Activated naive CD8-positive, alpha-beta T cell treated with anti-CD3 and anti-CD28 coated beads, Interleukin-2, amount 10 ng/mL, durations not matched to agents 7 days and 5 days (primary cell): ENCODE measurements at regions not wholly inside any gene's neighbourhood (a gene's known extent, or its start where the extent isn't known, plus 50 kb on each side); places are given as distances from the start of the nearest gene placed in this dataset.
"Not testable (repeated sequence)": the region's sequence is repeated elsewhere in the genome, so short reads cannot be mapped to it uniquely, and the experiment has no call there.

Experiments
- ATAC-seq: fragments of 150-1000 bp; cut with Tn5 transposase; one replicate; pipeline ENCODE4 v1.10.0; 2021; ENCODE audit warnings: low read depth, moderate library complexity
- POLR2A ChIA-PET: fragments of 350-600 bp; sonication (Branson Sonifier 250); formaldehyde crosslinking; loops from one replicate; lab custom pipeline; 2021; ENCODE audit warnings: antibody characterized with exemption; lab: Charles Lee
- DNase-seq: peaks from one replicate; pipeline ENCODE4 v3.0.0; 2021
- H3K27ac Mint-ChIP-seq: one replicate; pipeline ENCODE4 v1.8.0; 2022; ENCODE audit warnings: mild to moderate bottlenecking, mixed read lengths
- H3K27me3 Mint-ChIP-seq: one replicate; pipeline ENCODE4 v1.8.0; 2022; ENCODE audit warnings: mild to moderate bottlenecking, moderate library complexity, mixed read lengths
- H3K36me3 Mint-ChIP-seq: one replicate; pipeline ENCODE4 v1.8.0; 2021; ENCODE audit warnings: mild to moderate bottlenecking, mixed read lengths
- H3K4me1 Mint-ChIP-seq: one replicate; pipeline ENCODE4 v1.8.0; 2021; ENCODE audit warnings: mixed read lengths
- H3K4me3 Mint-ChIP-seq: one replicate; pipeline ENCODE4 v1.8.0; 2022; ENCODE audit warnings: mild to moderate bottlenecking, moderate library complexity, mixed read lengths
- H3K9me3 Mint-ChIP-seq: one replicate; pipeline ENCODE4 v1.8.0; 2021; ENCODE audit warnings: mixed read lengths

GRCh38 chr2:87498169-87498853, 249.6 kb upstream of the PLGLB2 start:
- H3K4me1 Mint-ChIP-seq, H3K27me3 Mint-ChIP-seq, H3K36me3 Mint-ChIP-seq, DNase-seq, H3K9me3 Mint-ChIP-seq, POLR2A ChIA-PET, ATAC-seq: not testable (repeated sequence)
- Mint-ChIP-seq H3K27ac (peak overlapping the region; percentile 58), H3K4me3 (peak overlapping the region; percentile 30)

GRCh38 chr2:87498854-87499238, 249.0 kb upstream of the PLGLB2 start:
- H3K9me3 Mint-ChIP-seq, POLR2A ChIA-PET, H3K4me3 Mint-ChIP-seq, H3K4me1 Mint-ChIP-seq, H3K36me3 Mint-ChIP-seq, ATAC-seq, H3K27ac Mint-ChIP-seq, H3K27me3 Mint-ChIP-seq, DNase-seq: not testable (repeated sequence)

- DNase-seq, POLR2A ChIA-PET, H3K4me1 Mint-ChIP-seq, H3K36me3 Mint-ChIP-seq, H3K9me3 Mint-ChIP-seq, H3K27me3 Mint-ChIP-seq: not testable (repeated sequence)
- peak overlapping the region; percentile 61 for H3K4me3 Mint-ChIP-seq
- peak overlapping the region; percentile 82 for H3K27ac Mint-ChIP-seq
- ATAC-seq = peak; percentile 71
These were observed 248.0 kb upstream of the PLGLB2 start for GRCh38 chr2:87499860-87500259.

GRCh38 chr2:87500421-87500820, 247.5 kb upstream of the PLGLB2 start:
- ATAC-seq, POLR2A ChIA-PET, H3K4me1 Mint-ChIP-seq, H3K36me3 Mint-ChIP-seq, DNase-seq, H3K27me3 Mint-ChIP-seq, H3K9me3 Mint-ChIP-seq: not testable (repeated sequence)
- H3K4me3 Mint-ChIP-seq = peak overlapping the region; percentile 54
- H3K27ac Mint-ChIP-seq = peak overlapping the region; percentile 82

GRCh38 chr2:87500951-87501350, 246.9 kb upstream of the PLGLB2 start:
- POLR2A ChIA-PET, DNase-seq, H3K9me3 Mint-ChIP-seq, H3K27me3 Mint-ChIP-seq, H3K27ac Mint-ChIP-seq, H3K36me3 Mint-ChIP-seq, H3K4me1 Mint-ChIP-seq, H3K4me3 Mint-ChIP-seq, ATAC-seq: not testable (repeated sequence)

GRCh38 chr2:87502948-87503347, 244.9 kb upstream of the PLGLB2 start:
- DNase-seq, H3K9me3 Mint-ChIP-seq, ATAC-seq, H3K27me3 Mint-ChIP-seq, H3K27ac Mint-ChIP-seq, H3K4me1 Mint-ChIP-seq, H3K4me3 Mint-ChIP-seq, POLR2A ChIA-PET, H3K36me3 Mint-ChIP-seq: not testable (repeated sequence)

- H3K4me3 Mint-ChIP-seq, H3K27me3 Mint-ChIP-seq, DNase-seq, H3K36me3 Mint-ChIP-seq, H3K9me3 Mint-ChIP-seq, ATAC-seq, POLR2A ChIA-PET, H3K27ac Mint-ChIP-seq: not testable (repeated sequence)
- peaks cover 12% of the 10 kb centered on the region for H3K4me1 Mint-ChIP-seq
These were observed 242.6 kb upstream of the PLGLB2 start for GRCh38 chr2:87505239-87505638.

- ATAC-seq, H3K27ac Mint-ChIP-seq: not testable (repeated sequence)
These were observed 242.0 kb upstream of the PLGLB2 start for GRCh38 chr2:87505909-87506308.

GRCh38 chr2:87507378-87508348, 240.2 kb upstream of the PLGLB2 start:
- H3K9me3 Mint-ChIP-seq, H3K27me3 Mint-ChIP-seq, H3K36me3 Mint-ChIP-seq, POLR2A ChIA-PET, H3K4me3 Mint-ChIP-seq, DNase-seq: not testable (repeated sequence)
- Mint-ChIP-seq H3K27ac (peak overlapping the region; percentile 77), H3K4me1 (peaks cover 11% of the 10 kb centered on the region)
- peak; percentile 37 for ATAC-seq

More at GRCh38 chr2:87505909-87506308, 242.0 kb upstream of the PLGLB2 start:
- H3K36me3 Mint-ChIP-seq, H3K27me3 Mint-ChIP-seq, DNase-seq, H3K4me3 Mint-ChIP-seq, POLR2A ChIA-PET, H3K9me3 Mint-ChIP-seq: not testable (repeated sequence)
- peaks cover 11% of the 10 kb centered on the region for H3K4me1 Mint-ChIP-seq

- ATAC-seq = peak; percentile 46
- H3K27me3 Mint-ChIP-seq, POLR2A ChIA-PET, DNase-seq, H3K36me3 Mint-ChIP-seq, H3K9me3 Mint-ChIP-seq: not testable (repeated sequence)
- peak overlapping the region; percentile 47 for H3K4me3 Mint-ChIP-seq
- peak overlapping the region; percentile 81 for H3K27ac Mint-ChIP-seq
- H3K4me1 Mint-ChIP-seq = peaks cover 15% of the 10 kb centered on the region
These were observed 236.6 kb upstream of the PLGLB2 start for GRCh38 chr2:87511195-87511778.

GRCh38 chr2:87512864-87513530, 234.9 kb upstream of the PLGLB2 start:
- DNase-seq, H3K9me3 Mint-ChIP-seq, POLR2A ChIA-PET, H3K4me3 Mint-ChIP-seq, H3K36me3 Mint-ChIP-seq, ATAC-seq, H3K27me3 Mint-ChIP-seq: not testable (repeated sequence)
- H3K4me1 Mint-ChIP-seq = peaks cover 18% of the 10 kb centered on the region
- peak overlapping the region; percentile 45 for H3K27ac Mint-ChIP-seq

GRCh38 chr2:87514034-87514433, 233.9 kb upstream of the PLGLB2 start:
- ATAC-seq, H3K36me3 Mint-ChIP-seq, DNase-seq, H3K27ac Mint-ChIP-seq, H3K9me3 Mint-ChIP-seq, H3K27me3 Mint-ChIP-seq, H3K4me3 Mint-ChIP-seq, POLR2A ChIA-PET: not testable (repeated sequence)
- peaks cover 17% of the 10 kb centered on the region for H3K4me1 Mint-ChIP-seq

GRCh38 chr2:87514515-87514914, 233.4 kb upstream of the PLGLB2 start:
- H3K9me3 Mint-ChIP-seq, ATAC-seq, H3K4me3 Mint-ChIP-seq, DNase-seq, H3K27me3 Mint-ChIP-seq, H3K27ac Mint-ChIP-seq, H3K36me3 Mint-ChIP-seq, POLR2A ChIA-PET: not testable (repeated sequence)
- H3K4me1 Mint-ChIP-seq = peaks cover 18% of the 10 kb centered on the region
